Right hindlimb (tissue), 1 donor: ENCODE measurements at regions not wholly inside any gene's neighbourhood (a gene's known extent, or its start where the extent isn't known, plus 50 kb on each side); places are given as distances from the start of the nearest gene placed in this dataset.
"Not testable (repeated sequence)": the region's sequence is repeated elsewhere in the genome, so short reads cannot be mapped to it uniquely, and the experiment has no call there.

Source experiments
- DNase-seq: peaks from one replicate; pipeline ENCODE4 v3.0.0-alpha.2; 2018

- not testable (repeated sequence) for DNase-seq
Observed at GRCh38 chr10:42533866-42534265, 104.5 kb downstream of the ZNF33B start.

GRCh38 chr10:42532996-42533395 lies 105.4 kb downstream of the ZNF33B start:
- no peak for DNase-seq

- DNase-seq: no peak
Observed at GRCh38 chr10:42523098-42523497, 115.3 kb downstream of the ZNF33B start.

GRCh38 chr10:42519761-42520460 lies 118.5 kb downstream of the ZNF33B start:
- DNase-seq: no peak

GRCh38 chr10:42519079-42519478 lies 119.3 kb downstream of the ZNF33B start:
- no peak for DNase-seq

- no peak for DNase-seq
Observed at GRCh38 chr10:42513921-42514320, 124.4 kb downstream of the ZNF33B start.

GRCh38 chr10:42491801-42492200 lies 146.6 kb downstream of the ZNF33B start:
- no peak for DNase-seq

GRCh38 chr10:42491001-42491592 lies 147.3 kb downstream of the ZNF33B start:
- DNase-seq: no peak

GRCh38 chr10:42490368-42490767 lies 148.0 kb downstream of the ZNF33B start:
- no peak for DNase-seq

GRCh38 chr10:42488416-42488815 lies 150.0 kb downstream of the ZNF33B start:
- DNase-seq: no peak

- no peak for DNase-seq
Observed at GRCh38 chr10:42482411-42482810, 156.0 kb downstream of the ZNF33B start.

GRCh38 chr10:42479057-42479456 lies 159.3 kb downstream of the ZNF33B start:
- no peak for DNase-seq

GRCh38 chr10:42477170-42477569 lies 161.2 kb downstream of the ZNF33B start:
- no peak for DNase-seq

- DNase-seq: no peak
Observed at GRCh38 chr10:42476101-42476500, 162.3 kb downstream of the ZNF33B start.

GRCh38 chr10:42475168-42476098 lies 162.9 kb downstream of the ZNF33B start:
- DNase-seq: peak; percentile 46

- no peak for DNase-seq
Observed at GRCh38 chr10:42454313-42454712, 184.1 kb downstream of the ZNF33B start.

GRCh38 chr10:42431095-42431494 lies 207.3 kb downstream of the ZNF33B start:
- no peak for DNase-seq

- no peak for DNase-seq
Observed at GRCh38 chr10:42428534-42428933, 209.8 kb downstream of the ZNF33B start.

- no peak for DNase-seq
Observed at GRCh38 chr10:42422911-42423310, 215.5 kb downstream of the ZNF33B start.

GRCh38 chr10:42421812-42422211 lies 216.6 kb downstream of the ZNF33B start:
- DNase-seq: no peak

- DNase-seq: no peak
Observed at GRCh38 chr10:42419789-42420188, 218.6 kb downstream of the ZNF33B start.

- no peak for DNase-seq
Observed at GRCh38 chr10:42380926-42381547, 257.3 kb downstream of the ZNF33B start.
